NCI-H2196 treated with DMSO at 0.1 percent for 48 hours (cell line): ENCODE measurements at regions not wholly inside any gene's neighbourhood (a gene's known extent, or its start where the extent isn't known, plus 50 kb on each side); places are given as distances from the start of the nearest gene placed in this dataset.
"Not testable (repeated sequence)": the region's sequence is repeated elsewhere in the genome, so short reads cannot be mapped to it uniquely, and the experiment has no call there.

Source experiments
- DNase-seq: peaks from one replicate; lab custom pipeline; 2025; ENCODE audit not compliant: unreplicated experiment; lab: John Stamatoyannopoulos, UW

DNA sequence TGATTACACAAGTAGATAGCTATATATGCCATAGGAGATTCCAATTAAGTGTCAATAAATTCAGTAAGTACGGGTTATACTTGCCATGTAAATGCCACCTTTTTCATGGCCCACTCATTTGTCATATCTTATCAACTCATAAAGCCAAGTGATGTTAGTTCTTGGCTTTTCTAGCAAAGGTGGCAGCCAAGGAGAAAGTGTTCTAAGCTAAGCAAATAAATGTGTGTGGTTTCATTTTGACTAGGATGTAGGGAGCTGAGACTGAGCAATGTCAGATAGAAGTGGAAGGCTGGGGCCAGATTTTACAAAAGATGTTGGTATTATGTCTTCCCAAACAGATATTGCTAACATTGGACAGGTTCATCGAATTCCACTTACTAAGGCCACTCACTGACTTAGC, 952.0 kb downstream of the SLC4A3 start:
- no peak for DNase-seq

DNA sequence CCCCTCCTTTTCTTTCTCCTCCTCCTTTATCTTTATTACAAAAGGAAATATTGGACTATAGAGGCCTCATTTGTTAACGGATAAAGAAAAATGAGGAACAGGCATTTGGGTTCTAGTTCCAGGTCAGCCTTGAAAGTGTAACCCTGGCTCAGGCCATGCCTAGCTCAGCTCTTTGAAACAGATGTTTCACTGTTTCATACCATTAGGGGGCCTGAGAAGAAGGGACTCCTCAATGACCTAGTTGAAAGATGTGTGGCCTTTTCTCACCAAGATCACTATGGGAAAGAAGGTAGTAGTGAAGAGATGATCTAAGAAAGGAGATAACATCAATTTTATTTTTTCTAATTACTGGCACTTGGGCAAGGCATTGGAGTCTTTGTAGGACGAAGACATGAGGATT, 952.7 kb downstream of the SLC4A3 start:
- DNase-seq: no peak

GRCh38 chr2:220583725-220584124, 956.3 kb downstream of the SLC4A3 start:
- DNase-seq: no peak

DNA sequence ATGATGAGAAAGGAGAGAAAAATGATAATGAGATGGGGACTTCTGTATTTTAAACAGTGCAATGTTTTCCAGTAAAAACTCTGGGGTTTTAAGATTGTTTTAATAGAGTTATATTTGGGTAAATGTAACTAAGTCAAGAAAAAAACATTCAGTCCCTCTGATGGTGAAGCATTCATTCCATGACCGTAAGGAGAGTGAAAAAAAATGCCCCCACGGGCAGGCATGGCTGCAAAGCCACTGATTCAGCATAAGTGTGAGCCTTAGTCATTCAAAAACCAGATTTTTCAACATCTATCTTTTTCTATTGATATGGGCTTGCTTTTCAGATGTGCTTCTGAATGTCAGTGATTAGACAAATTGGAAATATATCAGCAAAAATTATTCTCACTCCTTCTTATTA, 957.8 kb downstream of the SLC4A3 start:
- DNase-seq: no peak

DNA sequence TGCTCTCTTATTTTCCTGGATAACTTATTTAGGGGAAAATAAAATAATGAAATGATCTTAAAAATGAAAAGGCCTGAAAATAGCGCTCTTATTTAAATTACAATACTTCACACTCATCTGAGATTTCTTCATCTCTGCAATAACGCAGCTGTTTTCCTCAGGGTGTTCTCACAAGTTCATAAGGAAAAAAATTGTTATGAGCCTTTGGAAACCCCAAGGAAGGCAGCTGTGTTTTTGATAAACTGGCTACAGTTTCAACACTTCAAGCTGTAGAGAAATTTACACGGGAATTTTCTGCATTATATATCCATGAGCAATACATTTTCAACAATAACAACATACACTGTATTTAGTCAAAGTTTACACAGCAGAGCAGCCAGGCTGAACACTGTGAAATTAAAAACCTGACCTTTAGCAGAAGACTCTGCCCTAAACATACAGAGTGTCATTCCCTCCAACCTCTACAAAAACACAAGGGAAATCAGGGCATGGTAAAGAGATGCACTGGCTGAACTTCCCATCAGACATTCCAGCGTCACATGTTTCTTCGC, 959.6 kb downstream of the SLC4A3 start:
- DNase-seq: no peak

GRCh38 chr2:220588148-220588547, 960.7 kb downstream of the SLC4A3 start:
- no peak for DNase-seq

DNA sequence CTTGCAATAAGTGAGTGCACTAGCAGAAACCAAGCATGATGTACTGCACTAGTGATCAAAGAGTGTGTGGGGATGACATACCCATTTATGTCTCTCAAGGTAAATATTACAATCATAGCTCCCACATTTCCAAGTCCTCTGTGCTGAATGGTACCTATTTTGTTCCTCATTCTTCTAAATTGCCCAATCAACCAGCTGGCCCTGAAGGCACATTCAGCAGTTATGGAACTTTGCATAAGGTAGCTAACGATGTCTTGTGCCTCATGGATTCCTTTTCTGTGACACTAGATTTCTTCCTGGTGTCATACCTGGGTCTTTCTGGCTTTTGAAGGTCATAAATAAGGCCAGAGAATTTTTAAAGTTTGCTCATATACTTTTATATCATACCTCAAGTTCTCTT, 963.0 kb downstream of the SLC4A3 start:
- DNase-seq: no peak

DNA sequence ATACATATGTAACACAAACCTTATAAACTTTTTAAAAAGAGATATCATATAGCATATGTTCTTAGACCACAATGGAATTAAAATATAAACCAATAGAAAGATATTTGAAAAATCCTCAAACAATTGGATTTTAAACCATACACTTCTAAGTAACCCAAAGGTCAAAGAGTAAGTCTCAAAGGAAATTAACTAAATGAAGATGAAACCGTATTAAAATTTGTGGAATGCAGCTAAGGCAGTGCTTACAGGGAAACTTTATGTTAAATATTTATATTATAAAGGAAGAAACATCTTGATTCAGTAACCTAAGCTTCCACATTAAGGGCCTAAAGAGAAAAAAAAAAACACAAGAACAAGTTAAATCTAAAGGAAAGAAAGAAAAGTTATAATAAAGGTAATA, 966.1 kb downstream of the SLC4A3 start:
- DNase-seq: no peak

DNA sequence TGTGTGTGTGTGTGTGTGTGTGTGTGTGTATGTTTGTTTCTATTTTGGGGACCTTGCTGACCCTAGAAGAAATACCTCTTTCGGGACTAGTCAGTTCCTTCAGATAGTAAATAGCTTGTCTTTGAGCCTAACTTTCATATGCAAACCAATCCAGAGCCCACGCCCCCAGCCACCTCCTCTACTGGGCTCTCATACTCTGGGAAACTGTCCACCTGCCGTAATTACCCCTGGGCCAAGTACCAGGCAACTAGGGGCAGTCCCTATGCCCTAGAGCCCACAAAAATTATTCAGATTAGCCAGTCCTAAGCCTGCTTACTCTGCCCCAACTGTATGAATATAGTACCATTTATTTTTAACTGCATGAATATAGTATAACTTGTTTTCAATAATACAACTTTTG, 970.4 kb downstream of the EPHA4 start:
- DNase-seq: no peak

- DNase-seq: not testable (repeated sequence)
These were observed 959.1 kb downstream of the EPHA4 start for GRCh38 chr2:220613004-220613403.

DNA sequence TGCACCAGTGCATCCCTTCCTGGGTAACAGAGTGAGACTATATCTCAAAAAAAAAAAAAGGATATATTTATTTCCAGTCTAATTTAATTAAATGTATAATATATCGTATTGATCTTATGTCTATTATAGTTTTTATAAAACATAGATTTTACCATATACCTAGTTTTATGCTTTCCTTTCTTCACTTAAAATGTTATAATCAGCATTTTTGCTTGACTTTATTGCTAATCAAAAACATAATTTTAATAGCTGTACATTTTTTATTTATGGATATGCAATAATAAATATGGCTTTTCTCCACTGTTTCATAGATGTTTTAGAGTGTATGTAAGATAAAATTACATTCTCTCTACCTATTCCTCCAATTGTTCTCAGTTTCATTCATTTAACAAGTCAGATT, 958.0 kb downstream of the EPHA4 start:
- DNase-seq: no peak

DNA sequence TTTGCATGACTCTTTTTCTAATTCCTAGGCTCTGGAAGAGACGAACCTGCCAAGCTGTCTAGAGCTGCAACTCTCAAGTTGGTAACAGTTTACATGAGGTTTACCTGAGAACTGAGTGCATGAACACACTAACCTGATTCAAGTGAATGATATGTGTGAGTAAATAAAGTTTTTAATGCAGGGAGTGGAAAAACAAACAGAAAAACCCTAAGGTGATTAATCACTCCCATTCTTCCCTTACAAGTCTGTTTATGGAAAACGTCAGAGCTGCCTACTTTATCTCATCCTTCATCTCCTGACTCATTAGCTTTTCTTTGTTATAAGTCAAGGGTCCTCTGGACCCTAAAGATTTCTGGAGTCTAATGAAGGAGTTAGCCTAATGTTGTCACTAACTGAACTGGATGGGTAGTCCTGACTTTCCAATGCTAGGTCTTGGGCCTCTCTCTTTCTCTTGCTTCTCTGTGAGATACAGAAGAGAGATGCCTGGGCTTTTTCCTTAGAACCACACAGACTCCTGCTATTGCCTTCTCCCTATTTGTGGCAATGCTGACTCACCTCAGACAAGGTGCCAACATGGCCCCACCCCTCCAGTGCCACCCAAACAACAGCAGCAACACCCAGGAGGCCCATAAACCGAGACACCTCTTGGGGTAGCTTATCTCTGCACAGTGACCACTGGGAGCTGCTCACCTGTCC, 952.4 kb downstream of the EPHA4 start:
- peak; percentile 6 for DNase-seq

DNA sequence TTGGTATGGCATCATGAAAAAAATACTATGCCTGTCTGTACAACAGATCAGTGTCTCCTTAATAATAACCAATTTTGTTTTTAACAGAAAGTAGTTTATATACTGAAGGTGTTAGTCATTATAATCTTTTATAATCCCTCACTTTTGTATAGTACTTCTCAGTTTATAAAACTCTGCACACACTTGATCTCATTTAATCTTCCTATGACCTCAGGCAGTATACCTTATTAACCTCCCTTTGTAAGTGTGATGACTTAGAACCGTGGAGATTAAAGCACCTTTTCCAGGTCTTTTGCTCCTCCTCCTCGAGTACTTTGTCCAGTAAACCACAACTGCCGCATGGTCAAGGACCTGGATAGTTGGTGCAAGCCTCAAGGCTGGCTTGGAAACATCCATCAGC, 945.5 kb downstream of the EPHA4 start:
- DNase-seq: no peak

- no peak for DNase-seq
These were observed 943.9 kb downstream of the EPHA4 start for GRCh38 chr2:220628252-220628651.

DNA sequence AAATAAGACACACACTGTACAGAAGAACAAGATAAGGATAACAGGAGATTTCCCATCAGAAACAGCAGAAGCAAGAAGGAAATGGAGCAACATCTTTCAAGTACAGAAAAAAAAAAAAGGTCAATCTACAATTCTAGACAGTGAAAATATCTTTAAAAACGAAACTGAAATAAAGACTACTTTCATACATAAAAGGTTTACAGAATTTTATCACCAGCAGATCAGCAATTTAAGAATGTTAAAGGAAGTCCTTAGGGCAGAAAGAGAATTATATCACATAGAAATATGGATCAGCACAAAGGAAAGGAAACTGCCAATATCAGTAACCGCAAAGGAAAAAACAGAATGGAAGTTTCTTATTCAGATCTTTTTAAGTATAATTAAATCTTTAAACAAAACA, 931.0 kb downstream of the EPHA4 start:
- no peak for DNase-seq

- no peak for DNase-seq
These were observed 925.7 kb downstream of the EPHA4 start for GRCh38 chr2:220646424-220646823.

- DNase-seq: no peak
These were observed 923.5 kb downstream of the EPHA4 start for GRCh38 chr2:220648628-220649027.

GRCh38 chr2:220653776-220654175, 918.3 kb downstream of the EPHA4 start:
- no peak for DNase-seq

DNA sequence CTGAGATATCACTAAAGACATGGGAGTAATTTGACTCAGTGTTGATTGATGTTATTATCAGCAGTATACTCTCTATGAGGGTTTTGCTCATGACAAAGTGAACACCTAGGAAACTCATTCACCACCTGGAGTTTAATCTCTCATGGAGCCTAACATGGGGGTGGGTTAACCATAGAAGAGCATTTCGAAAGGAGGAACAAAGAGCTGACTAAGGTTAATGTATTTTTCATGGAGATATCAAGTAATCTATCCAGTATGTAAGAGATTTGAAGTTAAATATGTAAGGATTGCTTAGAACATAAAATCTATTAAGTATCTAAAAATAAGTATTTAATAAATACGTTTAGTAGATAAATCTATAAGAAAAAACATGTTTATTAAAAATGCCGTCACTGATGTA, 917.8 kb downstream of the EPHA4 start:
- DNase-seq: no peak

GRCh38 chr2:220660277-220661145, 911.6 kb downstream of the EPHA4 start:
- no peak for DNase-seq

DNA sequence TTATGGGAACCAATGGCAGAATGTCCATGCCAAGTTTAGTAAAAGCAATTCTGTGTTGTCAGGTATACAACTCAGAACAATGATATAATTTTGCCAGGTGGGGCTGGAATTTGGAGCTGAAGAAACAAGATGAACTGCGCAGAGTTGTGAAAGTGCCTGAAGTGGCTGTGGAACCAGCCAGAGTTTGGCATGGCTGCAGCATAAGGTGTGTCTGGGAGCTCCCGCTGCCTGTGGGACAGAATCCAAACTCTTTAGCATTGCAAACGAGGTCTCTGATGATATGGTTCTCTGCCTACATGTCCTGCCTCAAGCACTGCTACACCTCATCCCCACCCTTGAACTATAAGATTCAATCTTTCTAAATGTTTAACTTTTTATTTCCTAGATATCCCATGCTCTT, 909.7 kb downstream of the EPHA4 start:
- DNase-seq: no peak

- DNase-seq: no peak
These were observed 909.0 kb downstream of the EPHA4 start for GRCh38 chr2:220663065-220663464.
